NCI-H2029 treated with DMSO at 0.1 percent for 48 hours (cell line): ENCODE measurements at regions not wholly inside any gene's neighbourhood (a gene's known extent, or its start where the extent isn't known, plus 50 kb on each side); places are given as distances from the start of the nearest gene placed in this dataset.

Source experiments
- DNase-seq: peaks from one replicate; lab custom pipeline; 2025; lab: John Stamatoyannopoulos, UW

- no peak for DNase-seq
These were observed 128.0 kb downstream of the KIF20B start for GRCh38 chr10:89829262-89829886.

- DNase-seq: no peak
These were observed 128.5 kb downstream of the KIF20B start for GRCh38 chr10:89829887-89830269.

- no peak for DNase-seq
These were observed 129.2 kb downstream of the KIF20B start for GRCh38 chr10:89830624-89831023.

- DNase-seq: no peak
These were observed 135.4 kb downstream of the KIF20B start for GRCh38 chr10:89836840-89837164.

- DNase-seq: no peak
These were observed 136.0 kb downstream of the KIF20B start for GRCh38 chr10:89837165-89838043.

- no peak for DNase-seq
These were observed 136.7 kb downstream of the KIF20B start for GRCh38 chr10:89838044-89838615.

- DNase-seq: no peak
These were observed 144.3 kb downstream of the KIF20B start for GRCh38 chr10:89845541-89846280.

- no peak for DNase-seq
These were observed 144.9 kb downstream of the KIF20B start for GRCh38 chr10:89846281-89846630.

GRCh38 chr10:89846786-89847185 lies 145.4 kb downstream of the KIF20B start:
- DNase-seq: no peak

GRCh38 chr10:89852872-89853271 lies 151.5 kb downstream of the KIF20B start:
- DNase-seq: no peak

GRCh38 chr10:89853781-89854191 lies 152.4 kb downstream of the KIF20B start:
- DNase-seq: no peak

- DNase-seq: no peak
These were observed 156.1 kb downstream of the KIF20B start for GRCh38 chr10:89857431-89858042.

- DNase-seq: no peak
These were observed 159.8 kb downstream of the KIF20B start for GRCh38 chr10:89861199-89861573.

- DNase-seq: no peak
These were observed 160.4 kb downstream of the KIF20B start for GRCh38 chr10:89861584-89862301.

- no peak for DNase-seq
These were observed 166.6 kb downstream of the KIF20B start for GRCh38 chr10:89867964-89868363.

GRCh38 chr10:89869180-89869579 lies 167.8 kb downstream of the KIF20B start:
- no peak for DNase-seq

GRCh38 chr10:89869592-89870156 lies 168.3 kb downstream of the KIF20B start:
- no peak for DNase-seq

GRCh38 chr10:89870936-89871335 lies 169.5 kb downstream of the KIF20B start:
- no peak for DNase-seq

GRCh38 chr10:89873055-89873454 lies 171.7 kb downstream of the KIF20B start:
- DNase-seq: no peak

GRCh38 chr10:89875557-89875956 lies 174.2 kb downstream of the KIF20B start:
- no peak for DNase-seq

- DNase-seq: no peak
These were observed 177.7 kb downstream of the KIF20B start for GRCh38 chr10:89879121-89879520.
